Ascending aorta (tissue), 2 donors: ENCODE measurements at regions not wholly inside any gene's neighbourhood (a gene's known extent, or its start where the extent isn't known, plus 50 kb on each side); places are given as distances from the start of the nearest gene placed in this dataset.
"Not testable (repeated sequence)": the region's sequence is repeated elsewhere in the genome, so short reads cannot be mapped to it uniquely, and the experiment has no call there.

ENCODE experiments used
- DNase-seq, 2 donors: peaks; one replicate each; pipeline ENCODE4 v3.0.0-alpha.2; 2019; ENCODE audit warnings: low spot score in 2 of 2
- H3K27ac ChIP-seq, 2 donors: fragments of 200-600 bp; sonication (generic); one replicate each; pipeline ENCODE4 v1.5.1; 2016 to 2017; ENCODE audit warnings: mild to moderate bottlenecking in 1 of 2
- H3K27me3 ChIP-seq: fragments of 200-600 bp; sonication (generic); one replicate; pipeline ENCODE4 v1.5.1; 2017
- H3K36me3 ChIP-seq, 2 donors: fragments of 200-600 bp; sonication (generic); one replicate each; pipeline ENCODE4 v1.5.1; 2016
- H3K4me1 ChIP-seq, 2 donors: fragments of 200-600 bp; sonication (generic); one replicate each; pipeline ENCODE4 v1.5.1; 2016 to 2017; ENCODE audit warnings: mild to moderate bottlenecking in 1 of 2
- H3K4me3 ChIP-seq, 2 donors: fragments of 200-600 bp; sonication (generic); one replicate each; pipeline ENCODE4 v1.5.1; 2016 to 2017; ENCODE audit warnings: mild to moderate bottlenecking in 1 of 2
- H3K9me3 ChIP-seq, 2 donors: fragments of 200-600 bp; sonication (generic); one replicate each; pipeline ENCODE4 v1.5.1; 2016
- intact Hi-C: fragments of 100-400 bp; cut with DNase I; formaldehyde crosslinking; loops from one replicate; pipeline ENCODE4 v1.15.1; 2023
- TF ChIP-seq, protein P1 (sequence below), 3 experiments: fragments of 200-600 bp in 2 of 3; fragments of 450-650 bp in 1 of 3; sonication (generic) in 2 of 3; IDR thresholded peaks; one replicate each; pipeline ENCODE4 v1.5.1; 2016 to 2019; ENCODE audit warnings: antibody characterized with exemption in 3 of 3, mild to moderate bottlenecking in 1 of 3, moderate library complexity in 1 of 3

DNA sequence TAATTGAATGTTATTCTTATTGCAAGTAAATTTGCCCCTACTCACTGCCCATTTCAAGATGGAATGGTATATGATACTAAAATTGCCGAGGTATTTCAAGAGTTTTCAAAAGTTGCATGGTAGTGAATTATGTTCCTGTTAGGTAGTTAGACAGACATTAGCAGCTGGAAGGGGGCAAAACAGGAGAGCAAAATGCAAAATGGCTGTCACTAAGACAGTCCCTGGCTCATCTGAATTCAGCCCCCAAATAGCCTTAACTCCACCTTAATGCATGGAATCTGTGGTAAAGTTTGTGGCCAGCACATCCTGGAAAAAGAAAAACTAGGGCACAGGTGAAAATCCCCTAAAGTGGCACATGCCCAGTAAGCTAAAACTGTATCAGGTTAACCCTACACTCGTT, 894.9 kb downstream of the NXPH1 start:
- intact Hi-C loops: no loop called here
- H3K4me3 ChIP-seq: no peak overlapping the region
- no peaks in the 10 kb centered on the region for H3K9me3 ChIP-seq
- H3K27ac ChIP-seq: no peak overlapping the region
- TF ChIP-seq, protein P1, sequence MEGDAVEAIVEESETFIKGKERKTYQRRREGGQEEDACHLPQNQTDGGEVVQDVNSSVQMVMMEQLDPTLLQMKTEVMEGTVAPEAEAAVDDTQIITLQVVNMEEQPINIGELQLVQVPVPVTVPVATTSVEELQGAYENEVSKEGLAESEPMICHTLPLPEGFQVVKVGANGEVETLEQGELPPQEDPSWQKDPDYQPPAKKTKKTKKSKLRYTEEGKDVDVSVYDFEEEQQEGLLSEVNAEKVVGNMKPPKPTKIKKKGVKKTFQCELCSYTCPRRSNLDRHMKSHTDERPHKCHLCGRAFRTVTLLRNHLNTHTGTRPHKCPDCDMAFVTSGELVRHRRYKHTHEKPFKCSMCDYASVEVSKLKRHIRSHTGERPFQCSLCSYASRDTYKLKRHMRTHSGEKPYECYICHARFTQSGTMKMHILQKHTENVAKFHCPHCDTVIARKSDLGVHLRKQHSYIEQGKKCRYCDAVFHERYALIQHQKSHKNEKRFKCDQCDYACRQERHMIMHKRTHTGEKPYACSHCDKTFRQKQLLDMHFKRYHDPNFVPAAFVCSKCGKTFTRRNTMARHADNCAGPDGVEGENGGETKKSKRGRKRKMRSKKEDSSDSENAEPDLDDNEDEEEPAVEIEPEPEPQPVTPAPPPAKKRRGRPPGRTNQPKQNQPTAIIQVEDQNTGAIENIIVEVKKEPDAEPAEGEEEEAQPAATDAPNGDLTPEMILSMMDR (IDR thresholded peaks at IDR 0.05): no peak
- H3K27me3 ChIP-seq: no peaks in the 10 kb centered on the region
- H3K36me3 ChIP-seq: no peaks in the 10 kb centered on the region
- no peak for DNase-seq
- H3K4me1 ChIP-seq: no peaks in the 10 kb centered on the region

DNA sequence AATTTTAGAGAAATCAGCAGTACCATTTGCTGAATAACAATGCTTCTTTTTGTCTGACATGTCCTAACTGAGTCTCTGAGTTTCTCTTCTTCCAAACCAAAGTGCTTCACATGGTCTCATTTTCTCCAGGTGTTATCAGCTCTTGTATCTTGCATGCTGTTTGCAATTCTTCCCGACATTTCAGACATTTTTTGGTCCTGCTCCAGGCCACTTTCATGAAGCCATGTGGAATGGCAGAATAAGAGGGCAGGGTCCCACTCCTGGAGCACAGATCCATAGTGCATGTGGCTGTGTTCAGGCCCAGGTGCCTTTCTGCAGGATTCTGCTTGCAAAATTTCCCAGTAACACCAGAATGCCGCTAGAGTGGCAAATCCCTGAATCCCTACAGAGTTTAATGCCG, 916.2 kb downstream of the NXPH1 start:
- H3K27ac ChIP-seq: no peak overlapping the region
- H3K27me3 ChIP-seq: no peaks in the 10 kb centered on the region
- no peak for DNase-seq
- H3K36me3 ChIP-seq: no peaks in the 10 kb centered on the region
- H3K4me1 ChIP-seq: no peaks in the 10 kb centered on the region
- H3K4me3 ChIP-seq: no peak overlapping the region
- no peaks in the 10 kb centered on the region for H3K9me3 ChIP-seq
- TF ChIP-seq, protein P1 (IDR thresholded peaks at IDR 0.05): no peak
- intact Hi-C loops: no loop called here

DNA sequence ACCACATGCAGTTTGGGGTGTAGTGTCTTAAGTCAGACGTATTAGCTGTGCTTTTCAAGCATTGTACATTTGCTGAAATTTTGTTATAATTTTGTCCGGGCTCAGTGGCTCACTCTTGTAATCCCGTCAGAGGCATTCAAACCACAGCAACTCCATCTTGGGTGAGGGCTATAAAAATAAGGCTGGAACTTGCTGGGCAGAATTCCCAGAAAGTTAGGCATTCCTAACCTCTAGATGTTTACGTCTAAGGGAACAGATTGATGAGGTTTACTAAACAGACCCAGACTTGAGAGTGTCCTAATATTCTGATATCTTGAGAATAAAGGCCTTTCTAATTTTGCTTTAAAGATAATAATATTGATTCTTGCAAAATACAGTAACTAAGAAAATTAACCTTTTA, 957.8 kb downstream of the NXPH1 start:
- Histone ChIP-seq H3K9me3 (peaks cover 0 to 9% of the 10 kb centered on the region in 2 donors), H3K27me3 (no peaks in the 10 kb centered on the region), H3K36me3 (no peaks in the 10 kb centered on the region), H3K4me3 (no peak overlapping the region), H3K4me1 (no peaks in the 10 kb centered on the region), H3K27ac (no peak overlapping the region)
- intact Hi-C loops: no loop called here
- no peak for DNase-seq
- TF ChIP-seq, protein P1 (IDR thresholded peaks at IDR 0.05): no peak

DNA sequence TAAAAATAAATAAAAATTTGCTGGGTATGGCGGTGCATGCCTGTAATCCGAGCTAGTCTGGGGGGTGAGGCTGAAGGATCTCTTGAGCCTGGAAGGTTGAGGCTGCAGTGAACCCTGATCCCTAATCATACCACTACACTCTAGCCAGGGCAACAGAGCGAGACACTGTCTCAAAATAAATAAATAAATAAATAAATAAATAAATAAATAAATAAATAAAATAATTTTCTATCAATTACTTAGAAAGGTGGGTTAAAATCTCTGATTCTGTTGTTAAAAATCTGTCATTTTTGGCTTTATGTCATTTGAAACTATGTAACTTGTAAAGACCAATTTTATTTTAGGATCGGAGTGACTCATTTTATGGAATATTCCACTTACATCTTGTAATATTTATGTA, 958.6 kb downstream of the NXPH1 start:
- Histone ChIP-seq H3K9me3 (peaks cover 0 to 3% of the 10 kb centered on the region in 2 donors), H3K27me3 (no peaks in the 10 kb centered on the region), H3K27ac (no peak overlapping the region), H3K36me3 (no peaks in the 10 kb centered on the region), H3K4me3 (no peak overlapping the region), H3K4me1 (no peaks in the 10 kb centered on the region)
- TF ChIP-seq, protein P1 (IDR thresholded peaks at IDR 0.05): no peak
- intact Hi-C loops: no loop called here
- no peak for DNase-seq

DNA sequence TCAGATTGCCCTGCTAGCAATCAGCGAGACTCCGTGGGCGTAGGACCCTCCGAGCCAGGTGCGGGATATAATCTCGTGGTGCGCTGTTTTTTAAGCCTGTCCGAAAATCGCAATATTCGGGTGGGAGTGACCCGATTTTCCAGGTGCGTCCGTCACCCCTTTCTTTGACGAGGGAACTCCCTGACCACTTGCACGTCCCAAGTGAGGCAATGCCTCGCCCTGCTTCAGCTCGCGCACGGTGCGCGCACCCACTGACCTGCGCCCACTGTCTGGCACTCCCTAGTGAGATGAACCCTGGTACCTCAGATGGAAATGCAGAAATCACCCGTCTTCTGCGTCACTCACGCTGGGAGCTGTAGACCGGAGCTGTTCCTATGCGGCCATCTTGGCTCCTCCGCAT, 971.0 kb downstream of the NXPH1 start:
- H3K27me3 ChIP-seq, H3K27ac ChIP-seq, H3K4me1 ChIP-seq, H3K36me3 ChIP-seq, intact Hi-C loops, H3K4me3 ChIP-seq, H3K9me3 ChIP-seq, DNase-seq: not testable (repeated sequence)

DNA sequence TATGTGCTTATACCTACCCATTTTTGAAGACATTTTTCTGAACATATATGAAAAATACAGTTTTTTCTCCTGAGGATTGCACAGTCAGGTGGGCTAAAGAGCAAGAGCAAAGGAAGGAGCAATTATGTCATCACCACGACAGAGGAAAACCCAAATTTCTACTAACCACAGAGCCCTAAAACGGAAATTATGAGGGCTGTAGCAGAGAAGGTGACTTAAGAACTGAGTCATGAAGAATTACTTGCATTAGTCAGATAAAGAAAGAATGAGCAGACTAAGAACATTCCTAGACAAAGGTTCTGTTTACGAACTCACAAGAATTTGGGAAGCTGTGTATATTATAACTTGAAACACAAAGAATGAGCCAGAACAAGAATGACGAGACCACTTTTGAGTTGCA, 974.4 kb downstream of the NXPH1 start:
- H3K4me1 ChIP-seq: no peaks in the 10 kb centered on the region
- no peaks in the 10 kb centered on the region for H3K9me3 ChIP-seq
- no peaks in the 10 kb centered on the region for H3K36me3 ChIP-seq
- TF ChIP-seq, protein P1 (IDR thresholded peaks at IDR 0.05): no peak
- H3K27me3 ChIP-seq: no peaks in the 10 kb centered on the region
- H3K27ac ChIP-seq: no peak overlapping the region
- intact Hi-C loops: no loop called here
- no peak for DNase-seq
- no peak overlapping the region for H3K4me3 ChIP-seq
